LoVo (cell line): ENCODE measurements at regions not wholly inside any gene's neighbourhood (a gene's known extent, or its start where the extent isn't known, plus 50 kb on each side); places are given as distances from the start of the nearest gene placed in this dataset.
"Not testable (repeated sequence)": the region's sequence is repeated elsewhere in the genome, so short reads cannot be mapped to it uniquely, and the experiment has no call there.

Experiments
- DNase-seq: peaks from one replicate; pipeline ENCODE4 v3.0.0-alpha.2; 2016; ENCODE audit warnings: low spot score

DNA sequence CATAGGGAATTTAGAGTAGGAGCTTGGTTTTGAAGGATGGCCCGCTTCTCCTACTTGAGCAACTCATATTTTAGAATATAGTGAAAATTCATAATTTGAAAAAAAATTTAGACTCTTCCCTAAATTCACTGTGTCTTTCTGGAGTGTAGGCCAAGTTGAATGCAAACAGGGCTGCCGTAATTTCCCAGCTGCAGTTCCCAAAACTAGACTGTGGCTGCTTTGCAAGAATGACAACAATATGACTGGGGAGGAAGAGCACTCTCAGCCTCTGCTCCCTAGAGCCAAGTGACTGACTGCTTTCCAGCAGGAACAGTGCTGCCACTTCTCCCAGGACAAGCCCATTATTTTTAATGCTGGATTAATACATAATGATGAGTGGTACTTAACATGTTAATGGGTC is 209.0 kb downstream of the RHOU start:
- no peak for DNase-seq

DNA sequence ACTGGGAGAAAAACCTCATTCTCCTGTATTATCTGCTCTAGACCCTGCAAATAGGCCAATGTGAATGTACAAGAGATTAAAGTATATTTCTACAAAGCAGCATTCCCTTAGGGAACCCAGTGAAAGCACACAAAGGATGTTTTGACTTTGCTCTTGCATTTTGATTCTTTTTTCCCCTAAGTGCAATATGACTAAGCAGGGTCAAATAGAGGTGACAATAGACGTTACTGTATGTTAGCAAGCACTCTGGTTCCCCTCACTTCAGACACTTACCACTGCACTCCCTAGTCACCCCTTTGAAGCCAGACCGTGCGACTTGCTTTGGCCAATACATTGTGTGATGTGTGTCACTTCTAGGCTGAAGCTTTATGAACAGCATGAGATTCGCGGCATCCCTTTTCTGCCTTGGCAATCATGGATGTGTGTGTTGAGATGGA is 209.7 kb downstream of the RHOU start:
- no peak for DNase-seq

- DNase-seq, result no peak
These were observed 210.6 kb downstream of the RHOU start for GRCh38 chr1:228945885-228946284.

GRCh38 chr1:228949617-228950016 is 214.3 kb downstream of the RHOU start:
- DNase-seq, result not testable (repeated sequence)

DNA sequence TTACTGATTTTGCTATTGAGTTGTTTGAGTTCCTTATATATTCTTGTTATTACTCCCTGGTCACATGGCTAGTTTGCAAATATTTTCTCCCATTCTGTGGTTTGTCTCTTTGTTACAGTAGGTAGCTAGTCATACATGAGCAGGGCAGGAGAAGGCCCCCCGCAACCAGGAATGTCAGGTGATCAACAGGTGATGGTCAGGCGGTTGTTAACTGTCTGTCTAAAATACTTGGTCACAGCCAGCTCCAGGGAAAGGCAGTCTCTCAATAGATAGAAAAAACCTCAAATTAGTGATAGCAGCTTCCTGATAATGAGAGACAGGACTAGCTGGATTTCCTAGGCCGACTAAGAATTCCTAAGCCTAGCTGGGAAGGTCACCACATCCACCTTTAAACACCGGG is 217.9 kb downstream of the RHOU start:
- DNase-seq, result no peak

GRCh38 chr1:228953808-228954207 is 218.5 kb downstream of the RHOU start:
- not testable (repeated sequence) for DNase-seq

GRCh38 chr1:228955691-228956090 is 220.4 kb downstream of the RHOU start:
- no peak for DNase-seq

DNA sequence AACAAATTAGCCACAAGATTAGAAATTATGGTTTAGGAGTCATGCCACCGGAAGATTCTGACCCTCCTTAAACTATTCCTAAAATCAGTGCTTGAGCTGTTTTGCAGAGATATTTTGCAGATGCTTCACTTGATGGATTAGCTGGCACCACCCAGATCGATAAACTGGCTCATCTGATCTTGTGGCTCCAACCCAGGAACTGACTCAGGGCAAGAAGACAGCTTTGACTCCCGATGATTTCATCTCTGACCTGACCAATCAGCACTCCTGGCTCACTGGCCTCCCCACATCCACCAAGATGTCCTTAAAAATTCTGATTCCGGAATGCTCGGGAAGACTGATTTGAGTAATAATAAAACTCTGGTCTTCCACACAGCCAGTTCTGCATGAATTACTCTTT is 221.6 kb downstream of the RHOU start:
- DNase-seq, result no peak

DNA sequence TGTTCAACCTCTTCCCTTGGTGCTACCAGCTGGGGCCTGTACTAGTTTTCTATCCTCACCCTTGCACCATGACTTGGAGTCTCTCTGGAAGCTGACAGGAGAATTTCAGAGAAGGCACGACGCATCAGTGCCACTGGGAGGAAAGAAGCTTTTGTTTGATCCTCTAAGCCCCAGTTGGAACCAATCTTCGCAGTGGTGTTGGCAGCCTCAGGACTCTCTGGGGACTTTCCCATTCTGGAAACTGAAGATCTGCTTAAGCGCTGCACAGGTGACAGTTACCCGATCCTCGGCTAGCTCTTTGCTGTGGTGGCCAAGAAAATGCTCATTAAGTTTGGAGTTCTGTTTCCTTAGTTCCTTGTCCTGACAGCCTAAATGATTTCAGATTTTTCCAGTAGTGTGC is 222.3 kb downstream of the RHOU start:
- DNase-seq, result no peak

- DNase-seq, result no peak
These were observed 222.8 kb downstream of the RHOU start for GRCh38 chr1:228958121-228958520.

GRCh38 chr1:228958741-228959140 is 223.5 kb downstream of the RHOU start:
- no peak for DNase-seq

GRCh38 chr1:228960705-228961104 is 225.4 kb downstream of the RHOU start:
- DNase-seq, result no peak

DNA sequence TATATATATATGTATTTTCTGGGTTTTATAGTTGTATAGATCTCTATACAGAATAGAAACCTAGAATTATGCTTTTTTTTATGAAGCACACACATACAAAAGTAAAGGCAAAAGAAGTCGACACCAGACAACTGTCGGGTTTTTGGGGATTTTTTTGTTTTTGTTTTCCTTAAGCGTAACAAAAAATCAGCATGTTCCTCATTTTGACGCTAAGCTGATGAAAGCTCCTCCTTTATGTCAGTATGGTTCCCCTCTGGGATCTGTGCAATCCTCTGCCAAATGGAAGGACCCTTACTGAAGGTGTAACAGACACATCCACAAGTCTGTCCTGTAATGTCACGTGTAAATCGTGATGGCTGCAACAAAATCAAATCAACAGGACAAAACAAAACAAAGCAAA is 226.2 kb downstream of the RHOU start:
- no peak for DNase-seq

DNA sequence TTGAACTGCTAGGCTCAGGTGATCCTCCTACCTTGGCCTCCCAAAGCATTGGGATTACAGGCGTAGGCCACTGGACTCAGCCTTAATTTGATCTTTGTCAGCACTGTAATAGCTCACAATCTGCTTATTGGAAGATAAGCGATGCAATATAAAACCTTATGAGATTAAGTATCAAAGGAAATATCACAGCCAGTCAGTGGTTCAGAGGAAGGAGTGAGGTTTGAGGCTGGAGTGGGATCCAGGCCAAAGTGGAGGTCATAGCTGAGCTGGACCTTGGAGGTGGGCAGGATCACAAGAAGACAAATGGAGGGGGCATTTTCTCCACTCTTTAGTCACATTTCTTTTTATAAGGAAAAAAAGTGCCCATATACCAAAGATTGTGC is 228.5 kb downstream of the RHOU start:
- DNase-seq, result no peak

GRCh38 chr1:228964178-228965089 is 229.2 kb downstream of the RHOU start:
- DNase-seq, result peak; percentile 1

GRCh38 chr1:228968891-228969606 is 233.8 kb downstream of the RHOU start:
- no peak for DNase-seq

- DNase-seq, result no peak
These were observed 234.9 kb downstream of the RHOU start for GRCh38 chr1:228969953-228970800.

DNA sequence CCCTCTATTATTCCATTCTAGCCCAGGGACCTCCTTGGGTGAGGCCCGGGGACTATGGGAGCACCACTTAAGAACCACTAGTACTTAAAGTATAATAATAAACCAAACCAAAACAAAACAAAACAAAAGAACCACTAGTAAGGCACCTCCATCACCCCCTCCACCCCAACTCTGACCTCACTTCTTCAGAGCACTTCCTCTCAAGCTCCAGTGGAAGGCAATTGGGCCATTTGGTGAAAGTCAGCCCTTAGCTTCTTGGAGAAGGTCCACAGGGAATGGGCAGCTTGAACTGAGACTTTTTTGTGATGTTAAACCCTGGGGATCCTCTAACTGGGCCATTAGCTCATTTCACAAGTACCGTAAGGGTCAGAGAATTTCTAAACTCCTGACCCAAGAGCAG is 237.3 kb downstream of the RHOU start:
- no peak for DNase-seq

- DNase-seq, result no peak
These were observed 239.0 kb downstream of the RHOU start for GRCh38 chr1:228974273-228974672.

DNA sequence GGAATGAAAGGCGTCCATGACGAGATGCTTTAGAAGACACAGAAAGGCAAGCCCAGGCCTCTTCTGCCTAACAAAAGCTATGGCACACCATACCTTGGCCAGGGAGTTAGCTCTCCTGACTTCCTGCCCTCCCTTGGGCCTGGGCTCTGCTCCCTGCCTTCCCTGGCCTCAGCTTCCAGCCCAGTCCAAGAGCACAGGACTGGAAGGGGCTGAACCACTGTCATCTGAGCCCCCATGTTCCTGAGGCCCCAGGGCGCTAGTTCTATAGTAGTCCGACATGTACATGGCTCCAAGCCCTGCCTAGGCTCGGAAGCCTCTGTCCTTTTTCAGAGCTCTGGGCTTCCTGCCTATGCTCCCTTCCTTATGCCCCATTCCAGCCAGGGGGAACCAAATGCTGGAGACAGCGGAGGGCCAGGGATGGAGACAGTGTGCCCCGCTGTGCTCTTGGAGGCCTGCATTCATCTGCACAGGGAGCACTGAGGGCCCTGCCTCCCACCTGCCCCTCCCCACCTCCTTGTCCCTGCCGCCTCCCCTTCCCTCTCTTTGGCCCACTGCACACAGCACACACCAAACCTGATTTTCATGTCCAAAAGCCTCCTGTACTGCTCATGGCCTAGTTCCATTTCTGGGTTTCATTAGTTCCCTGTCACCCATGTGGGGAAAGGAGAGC is 240.1 kb downstream of the RHOU start:
- DNase-seq, result no peak

DNA sequence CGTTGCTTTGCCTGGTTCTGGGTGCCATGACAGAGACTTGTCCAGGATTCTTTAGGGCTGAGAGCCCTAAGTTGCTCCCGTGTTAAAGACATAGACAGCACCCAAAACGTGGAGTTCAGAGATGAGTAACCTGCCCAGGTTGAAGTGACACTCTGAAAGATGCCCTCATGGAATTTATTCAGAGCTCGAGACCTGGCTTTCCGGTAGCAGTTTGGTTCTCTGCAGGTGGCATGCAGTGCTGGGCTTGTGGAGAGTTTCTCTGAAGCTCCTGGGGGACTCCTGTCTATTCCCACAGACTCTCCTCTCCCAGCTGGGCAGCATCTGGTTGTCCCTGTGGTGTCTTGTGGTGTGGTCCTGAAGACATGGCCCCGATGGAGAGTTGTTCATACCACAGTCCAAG is 241.0 kb downstream of the RHOU start:
- DNase-seq, result no peak

GRCh38 chr1:228977307-228977706 is 242.0 kb downstream of the RHOU start:
- no peak for DNase-seq
